GM23338 (cell line): ENCODE measurements at regions not wholly inside any gene's neighbourhood (a gene's known extent, or its start where the extent isn't known, plus 50 kb on each side); places are given as distances from the start of the nearest gene placed in this dataset.

ENCODE experiments used
- EZH2 ChIP-seq: fragments of 200-600 bp; sonication (generic); IDR thresholded peaks from one replicate; pipeline ENCODE4 v1.8.0; 2017; ENCODE audit warnings: antibody characterized with exemption, mild to moderate bottlenecking, low read depth; ENCODE audit not compliant: unreplicated experiment
- EZH2phosphoT487 ChIP-seq: fragments of 200-600 bp; sonication (generic); IDR thresholded peaks from one replicate; pipeline ENCODE4 v1.8.1; 2018; ENCODE audit warnings: antibody characterized with exemption; ENCODE audit not compliant: unreplicated experiment
- TF ChIP-seq, protein P1 (sequence below), 2 experiments: fragments of 200-600 bp in 1 of 2; sonication (generic) in 1 of 2; conservative IDR thresholded peaks; 2 replicates each; pipeline versions ENCODE4 v1.5.1 to v1.6.1; 2016 to 2017; ENCODE audit warnings: antibody characterized with exemption in 2 of 2, low read depth in 2 of 2, mild to moderate bottlenecking in 2 of 2, moderate library complexity in 1 of 2
- TF ChIP-seq, protein P2 (sequence below): IDR thresholded peaks from one replicate; pipeline ENCODE4 v1.6.1; 2018; ENCODE audit warnings: antibody characterized with exemption; ENCODE audit not compliant: unreplicated experiment

DNA sequence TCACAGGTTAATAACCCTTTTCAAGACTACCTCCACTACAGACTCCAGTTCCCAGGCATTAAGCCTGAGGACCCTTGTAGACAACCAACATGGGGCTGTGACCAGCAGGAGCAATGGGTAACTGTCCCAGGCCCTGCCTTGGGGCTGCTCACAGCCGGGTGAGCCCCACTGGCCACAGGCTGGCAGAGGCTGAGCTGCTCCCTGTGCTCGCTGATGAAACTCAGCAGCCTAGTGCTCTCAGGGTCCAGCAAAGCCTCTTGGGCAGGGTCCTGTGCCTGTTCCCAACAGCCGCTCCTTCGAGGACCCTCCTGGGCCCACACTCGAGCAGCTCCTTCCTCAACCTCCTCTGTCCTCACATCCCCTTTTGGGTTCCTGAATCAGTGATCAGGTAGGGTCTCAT lies 99.8 kb downstream of the VPREB1 start:
- TF ChIP-seq EZH2: no peak
- TF ChIP-seq, protein P1, sequence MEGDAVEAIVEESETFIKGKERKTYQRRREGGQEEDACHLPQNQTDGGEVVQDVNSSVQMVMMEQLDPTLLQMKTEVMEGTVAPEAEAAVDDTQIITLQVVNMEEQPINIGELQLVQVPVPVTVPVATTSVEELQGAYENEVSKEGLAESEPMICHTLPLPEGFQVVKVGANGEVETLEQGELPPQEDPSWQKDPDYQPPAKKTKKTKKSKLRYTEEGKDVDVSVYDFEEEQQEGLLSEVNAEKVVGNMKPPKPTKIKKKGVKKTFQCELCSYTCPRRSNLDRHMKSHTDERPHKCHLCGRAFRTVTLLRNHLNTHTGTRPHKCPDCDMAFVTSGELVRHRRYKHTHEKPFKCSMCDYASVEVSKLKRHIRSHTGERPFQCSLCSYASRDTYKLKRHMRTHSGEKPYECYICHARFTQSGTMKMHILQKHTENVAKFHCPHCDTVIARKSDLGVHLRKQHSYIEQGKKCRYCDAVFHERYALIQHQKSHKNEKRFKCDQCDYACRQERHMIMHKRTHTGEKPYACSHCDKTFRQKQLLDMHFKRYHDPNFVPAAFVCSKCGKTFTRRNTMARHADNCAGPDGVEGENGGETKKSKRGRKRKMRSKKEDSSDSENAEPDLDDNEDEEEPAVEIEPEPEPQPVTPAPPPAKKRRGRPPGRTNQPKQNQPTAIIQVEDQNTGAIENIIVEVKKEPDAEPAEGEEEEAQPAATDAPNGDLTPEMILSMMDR (conservative IDR thresholded peaks at IDR 0.05; ENCODE audit: low read depth in 2 of 2): no peak
- no peak for TF ChIP-seq EZH2phosphoT487
- TF ChIP-seq, protein P2, sequence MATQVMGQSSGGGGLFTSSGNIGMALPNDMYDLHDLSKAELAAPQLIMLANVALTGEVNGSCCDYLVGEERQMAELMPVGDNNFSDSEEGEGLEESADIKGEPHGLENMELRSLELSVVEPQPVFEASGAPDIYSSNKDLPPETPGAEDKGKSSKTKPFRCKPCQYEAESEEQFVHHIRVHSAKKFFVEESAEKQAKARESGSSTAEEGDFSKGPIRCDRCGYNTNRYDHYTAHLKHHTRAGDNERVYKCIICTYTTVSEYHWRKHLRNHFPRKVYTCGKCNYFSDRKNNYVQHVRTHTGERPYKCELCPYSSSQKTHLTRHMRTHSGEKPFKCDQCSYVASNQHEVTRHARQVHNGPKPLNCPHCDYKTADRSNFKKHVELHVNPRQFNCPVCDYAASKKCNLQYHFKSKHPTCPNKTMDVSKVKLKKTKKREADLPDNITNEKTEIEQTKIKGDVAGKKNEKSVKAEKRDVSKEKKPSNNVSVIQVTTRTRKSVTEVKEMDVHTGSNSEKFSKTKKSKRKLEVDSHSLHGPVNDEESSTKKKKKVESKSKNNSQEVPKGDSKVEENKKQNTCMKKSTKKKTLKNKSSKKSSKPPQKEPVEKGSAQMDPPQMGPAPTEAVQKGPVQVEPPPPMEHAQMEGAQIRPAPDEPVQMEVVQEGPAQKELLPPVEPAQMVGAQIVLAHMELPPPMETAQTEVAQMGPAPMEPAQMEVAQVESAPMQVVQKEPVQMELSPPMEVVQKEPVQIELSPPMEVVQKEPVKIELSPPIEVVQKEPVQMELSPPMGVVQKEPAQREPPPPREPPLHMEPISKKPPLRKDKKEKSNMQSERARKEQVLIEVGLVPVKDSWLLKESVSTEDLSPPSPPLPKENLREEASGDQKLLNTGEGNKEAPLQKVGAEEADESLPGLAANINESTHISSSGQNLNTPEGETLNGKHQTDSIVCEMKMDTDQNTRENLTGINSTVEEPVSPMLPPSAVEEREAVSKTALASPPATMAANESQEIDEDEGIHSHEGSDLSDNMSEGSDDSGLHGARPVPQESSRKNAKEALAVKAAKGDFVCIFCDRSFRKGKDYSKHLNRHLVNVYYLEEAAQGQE: no peak
